Kidney epithelial cell (primary cell): ENCODE measurements at regions not wholly inside any gene's neighbourhood (a gene's known extent, or its start where the extent isn't known, plus 50 kb on each side); places are given as distances from the start of the nearest gene placed in this dataset.

Experiments used
- DNase-seq: peaks from one replicate; pipeline ENCODE4 v3.0.0-alpha.2; 2010; ENCODE audit warnings: low read depth
- H3K27me3 ChIP-seq: 2 replicates; pipeline ENCODE4 v1.6.0; 2011; ENCODE audit warnings: low read length; ENCODE audit not compliant: control insufficient read depth, insufficient read depth
- H3K36me3 ChIP-seq: 2 replicates; pipeline ENCODE4 v1.5.1; 2011; ENCODE audit warnings: low read length; ENCODE audit not compliant: control insufficient read depth, insufficient read depth
- H3K4me3 ChIP-seq: 2 replicates; pipeline ENCODE4 v1.5.1; 2011; ENCODE audit warnings: low read depth, mild to moderate bottlenecking, control low read depth, low read length
- TF ChIP-seq, protein P1 (sequence below): IDR thresholded peaks from 2 replicates; pipeline ENCODE4 v1.5.1; 2011; ENCODE audit warnings: mild to moderate bottlenecking, moderate library complexity, low read length, control low read depth, inconsistent platforms; ENCODE audit not compliant: insufficient read depth, poor library complexity, severe bottlenecking

DNA sequence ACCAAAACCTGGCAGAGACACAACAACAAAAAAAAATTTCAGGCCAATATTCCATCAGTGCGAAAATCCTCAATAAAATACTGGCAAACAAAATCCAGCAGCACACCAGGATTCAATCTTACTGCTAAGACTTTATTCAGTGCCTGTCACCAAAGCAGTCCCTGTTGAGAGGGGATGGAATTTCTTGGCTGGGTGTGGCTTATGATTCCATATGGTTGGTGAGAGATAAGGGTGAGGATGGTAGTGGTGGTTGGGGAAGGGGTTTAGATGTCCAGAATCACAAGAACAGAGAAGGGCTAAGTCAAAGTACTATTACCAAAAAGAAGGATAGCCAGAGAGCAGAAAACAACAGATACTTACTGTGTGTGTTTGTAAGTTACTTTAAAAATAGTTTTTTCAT lies 152.8 kb upstream of the SLC35B3 start:
- Histone ChIP-seq H3K27me3 (no peaks in the 10 kb centered on the region), H3K4me3 (no peak overlapping the region), H3K36me3 (no peaks in the 10 kb centered on the region)
- no peak for DNase-seq
- TF ChIP-seq, protein P1, sequence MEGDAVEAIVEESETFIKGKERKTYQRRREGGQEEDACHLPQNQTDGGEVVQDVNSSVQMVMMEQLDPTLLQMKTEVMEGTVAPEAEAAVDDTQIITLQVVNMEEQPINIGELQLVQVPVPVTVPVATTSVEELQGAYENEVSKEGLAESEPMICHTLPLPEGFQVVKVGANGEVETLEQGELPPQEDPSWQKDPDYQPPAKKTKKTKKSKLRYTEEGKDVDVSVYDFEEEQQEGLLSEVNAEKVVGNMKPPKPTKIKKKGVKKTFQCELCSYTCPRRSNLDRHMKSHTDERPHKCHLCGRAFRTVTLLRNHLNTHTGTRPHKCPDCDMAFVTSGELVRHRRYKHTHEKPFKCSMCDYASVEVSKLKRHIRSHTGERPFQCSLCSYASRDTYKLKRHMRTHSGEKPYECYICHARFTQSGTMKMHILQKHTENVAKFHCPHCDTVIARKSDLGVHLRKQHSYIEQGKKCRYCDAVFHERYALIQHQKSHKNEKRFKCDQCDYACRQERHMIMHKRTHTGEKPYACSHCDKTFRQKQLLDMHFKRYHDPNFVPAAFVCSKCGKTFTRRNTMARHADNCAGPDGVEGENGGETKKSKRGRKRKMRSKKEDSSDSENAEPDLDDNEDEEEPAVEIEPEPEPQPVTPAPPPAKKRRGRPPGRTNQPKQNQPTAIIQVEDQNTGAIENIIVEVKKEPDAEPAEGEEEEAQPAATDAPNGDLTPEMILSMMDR: no peak

DNA sequence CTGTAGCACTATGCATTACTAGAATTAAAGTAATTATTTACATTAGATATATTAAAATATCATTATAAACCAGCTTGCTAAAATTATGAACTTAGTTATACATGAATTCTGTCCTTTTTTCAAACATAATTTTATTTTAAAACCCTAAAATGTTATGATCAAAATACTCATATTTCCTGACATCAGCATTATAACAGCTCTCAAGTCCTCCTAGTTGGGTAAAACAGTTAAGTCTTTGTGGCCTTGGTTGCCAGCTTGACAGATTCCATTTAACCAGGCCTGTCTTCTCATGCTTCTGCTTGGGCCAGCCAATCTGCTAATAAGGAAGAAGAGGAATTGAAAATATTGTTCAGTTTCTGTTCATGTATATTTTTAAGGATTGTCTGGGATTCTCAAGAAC lies 147.9 kb upstream of the SLC35B3 start:
- Histone ChIP-seq H3K27me3 (no peaks in the 10 kb centered on the region), H3K36me3 (no peaks in the 10 kb centered on the region), H3K4me3 (no peak overlapping the region)
- TF ChIP-seq, protein P1: no peak
- DNase-seq: no peak

DNA sequence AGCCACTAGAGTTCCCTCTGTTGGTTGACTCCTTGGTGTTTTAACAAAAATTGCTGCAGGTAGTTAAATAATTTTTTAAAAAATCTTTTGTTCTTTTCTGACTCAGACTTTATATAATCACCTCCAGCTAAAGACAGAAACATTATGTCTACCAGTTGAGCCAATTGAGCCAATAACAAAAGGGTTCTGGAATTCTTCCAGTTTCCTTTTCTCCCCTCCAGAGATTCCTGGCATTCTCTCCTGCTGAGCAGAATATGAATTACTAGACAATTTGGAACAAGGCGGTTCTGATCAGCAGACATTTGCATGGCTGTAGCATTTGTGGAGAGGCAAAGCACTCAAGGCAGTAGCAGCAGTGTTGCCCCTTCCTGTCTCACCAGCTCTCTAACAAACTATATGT lies 144.0 kb upstream of the SLC35B3 start:
- H3K36me3 ChIP-seq: no peaks in the 10 kb centered on the region
- no peak overlapping the region for H3K4me3 ChIP-seq
- DNase-seq: no peak
- no peaks in the 10 kb centered on the region for H3K27me3 ChIP-seq
- TF ChIP-seq, protein P1: no peak

DNA sequence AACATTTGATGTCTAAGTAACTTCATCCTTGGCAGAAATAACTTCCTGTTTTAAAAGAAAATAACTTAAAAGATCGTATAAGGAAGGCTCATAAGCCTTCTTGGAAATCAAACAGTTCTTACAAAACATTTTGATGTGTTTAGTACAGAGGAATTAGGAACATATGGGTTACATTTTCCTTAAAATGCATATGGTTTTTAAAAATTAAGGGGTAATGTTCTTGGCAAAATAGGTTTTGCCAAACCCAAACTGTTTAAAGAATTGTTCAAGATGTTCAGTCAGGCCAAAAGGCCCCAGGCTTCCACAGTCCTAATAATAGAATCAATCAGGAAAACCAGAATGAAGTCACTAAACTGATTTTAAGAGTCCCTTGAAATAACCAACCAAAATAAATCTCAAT lies 142.7 kb upstream of the SLC35B3 start:
- DNase-seq: no peak
- H3K4me3 ChIP-seq: no peak overlapping the region
- TF ChIP-seq, protein P1: no peak
- no peaks in the 10 kb centered on the region for H3K36me3 ChIP-seq
- H3K27me3 ChIP-seq: no peaks in the 10 kb centered on the region

DNA sequence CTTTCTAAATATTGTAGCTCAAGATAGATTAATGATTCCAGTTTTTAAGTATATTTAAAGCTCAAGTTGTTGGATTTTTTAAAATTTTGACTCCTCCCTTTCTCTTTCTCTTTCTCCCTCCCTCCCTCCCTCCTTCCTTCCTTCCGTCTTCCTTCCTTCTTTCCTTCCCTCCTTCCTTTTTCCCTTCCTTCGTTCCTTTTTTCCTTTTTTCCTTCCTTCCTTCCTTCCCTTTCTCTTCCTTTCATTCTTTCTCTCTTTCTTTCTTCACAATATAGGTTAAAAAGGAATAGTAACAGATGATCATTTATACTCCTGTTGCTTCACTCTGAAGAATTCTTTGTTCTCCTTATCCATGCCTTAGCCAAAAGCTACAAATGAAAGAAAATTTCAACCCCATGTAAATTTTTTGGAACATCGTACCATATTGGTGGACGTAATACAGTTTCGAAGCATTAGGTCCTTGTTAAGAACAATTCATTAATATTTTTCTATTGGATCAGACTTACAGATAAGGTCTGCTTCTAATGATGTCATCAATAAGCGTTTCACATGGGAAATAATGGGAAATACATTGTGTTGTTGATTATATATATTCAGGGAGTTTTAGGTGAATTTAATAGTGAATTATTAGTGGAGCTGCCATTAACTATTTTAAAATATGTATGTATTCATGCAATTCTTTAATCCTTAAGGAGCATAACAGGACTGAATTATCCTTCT lies 139.6 kb upstream of the SLC35B3 start:
- Histone ChIP-seq H3K36me3 (no peaks in the 10 kb centered on the region), H3K4me3 (no peak overlapping the region), H3K27me3 (no peaks in the 10 kb centered on the region)
- DNase-seq: no peak
- TF ChIP-seq, protein P1: no peak

DNA sequence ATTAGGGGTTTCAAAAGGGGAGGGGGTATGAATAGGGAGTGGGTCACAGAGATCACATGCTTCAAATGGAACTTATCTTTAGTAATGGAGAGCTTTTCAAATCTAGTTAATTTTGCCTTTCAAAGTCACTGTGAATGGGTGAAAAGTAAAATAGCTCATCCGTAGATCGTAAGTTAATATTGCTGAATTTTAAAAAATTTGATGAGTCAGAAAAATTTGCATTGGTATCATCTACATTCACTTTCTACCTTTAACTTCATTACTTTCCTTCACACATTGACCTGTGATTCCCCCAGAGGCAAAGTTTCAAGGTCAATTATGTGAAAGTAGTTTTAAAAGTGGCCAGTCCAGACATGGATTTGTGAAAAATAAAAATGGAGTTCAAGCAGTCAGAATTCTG lies 139.0 kb upstream of the SLC35B3 start:
- DNase-seq: no peak
- Histone ChIP-seq H3K36me3 (no peaks in the 10 kb centered on the region), H3K27me3 (no peaks in the 10 kb centered on the region), H3K4me3 (no peak overlapping the region)
- TF ChIP-seq, protein P1: no peak
